Iris pigment epithelial cell (primary cell): ENCODE measurements at regions not wholly inside any gene's neighbourhood (a gene's known extent, or its start where the extent isn't known, plus 50 kb on each side); places are given as distances from the start of the nearest gene placed in this dataset.

Experiments used
- DNase-seq: peaks from one replicate; pipeline ENCODE4 v3.0.0-alpha.2; 2011; ENCODE audit warnings: low read depth

- no peak for DNase-seq
Measured at GRCh38 chr21:43274022-43274945, 105.5 kb downstream of the CRYAA start.

DNA sequence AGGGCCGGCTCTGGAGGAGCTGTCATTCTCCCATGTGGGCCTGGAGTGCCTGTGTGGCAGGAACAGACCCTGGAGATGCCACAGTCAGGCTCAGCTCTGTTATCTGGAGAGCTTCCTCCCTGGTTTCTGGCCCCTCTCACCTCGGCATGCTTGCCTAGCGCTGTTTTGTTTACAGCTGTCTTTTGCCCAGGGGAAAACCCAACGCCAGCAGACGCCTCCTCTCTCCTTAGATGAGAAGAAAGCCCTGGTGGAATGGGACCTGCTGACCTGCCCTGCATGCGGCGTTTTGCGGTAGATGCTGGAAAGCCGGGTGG, 104.9 kb downstream of the CRYAA start:
- DNase-seq = no peak

DNA sequence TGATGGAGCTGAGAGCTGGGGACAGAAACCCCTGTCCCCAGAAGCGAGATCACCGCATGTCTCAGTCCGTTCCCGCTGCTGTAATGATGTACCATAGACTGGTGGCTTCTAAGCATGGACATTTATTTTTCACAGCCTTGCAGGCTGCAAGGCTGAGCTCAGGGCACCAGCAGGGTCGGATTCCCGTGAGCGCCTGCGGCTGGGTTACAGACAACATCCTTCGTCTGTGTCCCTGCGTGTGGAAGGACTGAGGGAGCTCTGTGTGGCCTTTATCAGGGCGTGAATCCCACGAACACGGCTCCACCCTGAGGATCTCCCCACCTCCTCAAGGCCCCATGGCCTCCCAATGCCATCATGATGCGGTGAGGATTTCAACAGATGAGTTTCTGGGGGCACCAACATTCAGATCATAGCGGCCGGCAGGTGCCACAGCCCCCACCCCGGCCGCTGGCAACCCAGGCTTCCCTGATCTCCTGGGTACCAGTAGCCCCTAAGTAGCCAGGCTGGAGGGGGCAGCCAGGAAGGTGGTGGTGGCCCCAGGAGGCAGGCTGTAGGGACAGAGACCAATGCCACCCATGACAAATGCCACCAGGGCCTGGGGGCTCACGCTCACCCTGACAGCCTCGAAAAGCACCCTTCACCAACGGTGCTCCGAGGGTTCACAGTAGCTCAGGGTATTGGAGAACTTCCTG, 104.4 kb downstream of the CRYAA start:
- no peak for DNase-seq

DNA sequence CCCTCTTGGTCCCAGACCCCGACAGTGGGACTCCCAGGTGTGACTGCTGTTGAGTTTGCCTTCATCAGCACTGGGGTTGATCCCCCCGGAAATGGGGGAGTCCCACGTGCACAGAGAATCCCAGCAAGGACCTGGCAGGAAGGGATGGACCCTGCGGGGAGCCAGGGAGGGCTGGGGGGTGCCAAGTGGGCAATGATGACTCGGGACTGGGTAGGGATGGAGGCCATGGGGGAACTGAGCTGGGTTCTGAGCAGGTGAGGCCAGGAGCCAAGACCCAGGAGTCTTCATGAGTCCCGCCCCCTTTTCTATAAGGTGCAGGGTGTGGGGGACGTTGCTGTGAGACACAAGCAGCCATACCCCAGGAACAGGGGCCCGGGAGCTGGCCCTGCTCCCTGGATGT, 103.8 kb downstream of the CRYAA start:
- DNase-seq = no peak

DNA sequence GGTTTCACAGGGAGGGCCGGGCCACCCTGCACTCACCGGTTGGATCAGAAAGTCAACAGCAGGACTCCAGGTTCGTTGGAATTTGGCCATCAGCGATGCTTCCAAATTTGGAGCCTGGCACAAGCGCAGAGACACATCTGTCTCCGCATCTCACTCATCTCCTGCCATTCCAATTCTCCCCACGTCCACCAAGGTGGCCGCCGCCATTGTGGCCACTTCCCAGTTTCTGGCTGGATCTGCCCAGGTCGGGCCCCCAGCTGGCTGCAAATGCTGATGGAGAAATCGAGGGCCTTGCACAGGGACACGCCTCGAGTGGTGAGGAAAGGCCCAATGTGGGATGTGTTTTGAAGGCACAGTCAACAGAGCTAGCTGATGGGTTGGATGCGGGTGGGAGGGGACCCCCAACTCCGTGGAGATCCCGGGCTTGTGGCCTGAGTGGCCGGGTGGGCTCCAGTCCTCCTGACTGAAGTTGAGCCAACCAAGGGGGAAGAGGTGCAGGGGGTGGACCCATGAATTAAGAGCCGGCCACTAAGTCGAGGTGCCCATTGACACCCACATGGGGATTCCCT, 102.7 kb downstream of the CRYAA start:
- DNase-seq = no peak

GRCh38 chr21:43270800-43271301, 102.0 kb downstream of the CRYAA start:
- no peak for DNase-seq

DNA sequence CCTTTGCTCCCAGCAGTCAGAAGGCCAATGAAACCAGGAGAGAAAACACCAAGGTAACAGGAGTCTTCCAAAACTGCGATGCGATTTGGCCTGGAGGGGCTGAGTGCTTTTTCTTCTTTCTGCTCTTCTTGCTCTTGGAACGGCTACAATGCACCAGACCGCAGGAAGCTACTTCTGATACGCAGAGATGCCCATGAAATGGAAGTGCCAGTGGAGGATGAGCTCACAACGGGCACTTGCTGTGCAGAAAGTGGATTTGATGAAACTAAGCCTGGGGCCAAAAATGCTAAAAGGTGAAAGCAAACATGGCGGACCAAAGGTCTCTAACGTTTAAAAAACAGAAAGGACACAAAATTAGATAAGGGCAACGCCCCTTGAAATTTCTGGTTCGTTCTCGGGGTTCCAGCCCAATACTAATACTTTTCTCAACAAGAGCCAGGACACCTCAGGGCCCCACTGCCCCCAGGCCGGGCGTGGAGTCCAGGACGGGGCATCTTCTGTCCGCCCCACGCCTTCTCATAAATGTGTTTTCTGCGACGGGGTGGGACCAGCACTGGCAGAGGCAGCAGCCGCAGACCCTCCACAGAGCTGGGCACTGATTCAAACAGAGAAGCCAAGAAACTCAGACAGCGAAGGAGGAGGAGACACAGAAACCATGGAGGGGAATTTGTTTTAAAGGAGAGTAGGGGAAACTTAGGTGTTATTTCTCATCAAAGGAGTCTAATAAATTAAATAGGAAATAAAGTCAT, 101.3 kb downstream of the CRYAA start:
- DNase-seq = no peak

DNA sequence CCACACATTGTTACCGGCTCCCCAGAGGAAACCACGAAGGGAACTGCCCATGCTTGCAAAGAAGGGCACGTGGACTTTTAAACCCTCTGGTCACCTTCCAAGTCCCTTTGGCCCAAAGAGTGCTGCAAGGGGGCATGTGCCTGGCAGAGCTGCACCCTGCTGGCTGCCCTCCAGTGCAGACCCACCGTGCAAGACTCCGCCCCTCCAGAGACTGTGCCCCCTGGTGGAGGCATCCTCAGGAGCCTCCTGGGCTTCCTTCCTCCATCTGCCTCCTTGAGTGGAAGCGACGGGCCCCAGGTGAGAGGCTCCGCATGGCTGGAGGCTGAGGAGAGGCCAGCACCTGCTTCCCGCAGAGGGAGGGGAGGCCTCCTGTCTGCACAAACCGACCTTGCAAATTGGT, 100.6 kb downstream of the CRYAA start:
- no peak for DNase-seq

GRCh38 chr21:43268804-43269186, 100.0 kb downstream of the CRYAA start:
- DNase-seq = no peak

GRCh38 chr21:43268086-43268803, 99.4 kb downstream of the CRYAA start:
- DNase-seq = no peak

DNA sequence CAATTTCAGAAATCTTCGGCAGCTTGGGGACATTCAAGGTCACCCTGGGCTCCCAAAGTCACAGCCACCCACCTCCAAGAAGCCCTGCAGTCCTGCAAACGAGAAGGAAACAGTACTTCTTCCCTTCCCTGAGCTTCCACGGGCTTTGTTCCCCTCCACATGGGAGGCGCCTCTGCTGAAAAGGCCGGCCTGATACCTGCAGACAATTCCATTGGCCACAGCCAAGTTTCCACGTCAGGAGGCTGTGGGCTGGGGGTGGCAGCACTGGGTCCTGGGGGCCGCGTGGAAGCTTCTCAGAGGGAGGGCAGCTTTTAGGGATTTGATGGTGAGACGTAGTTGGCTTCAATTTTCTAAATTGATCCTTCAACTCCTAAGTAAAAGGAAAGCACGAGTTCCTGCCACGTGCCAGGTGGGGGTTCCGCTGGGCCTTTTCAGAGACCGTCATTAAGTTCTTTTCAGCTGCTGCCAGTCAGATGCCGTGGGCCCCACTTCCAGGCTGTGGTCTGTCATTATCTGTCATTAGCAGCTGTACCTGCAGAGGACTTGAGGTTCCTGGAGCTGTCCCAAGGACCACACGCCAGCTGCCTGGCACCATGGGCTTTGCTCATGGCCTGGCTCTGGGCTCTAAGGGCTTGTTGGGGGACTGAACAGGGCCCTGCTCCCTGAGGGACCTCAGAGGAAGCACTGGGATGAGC, 98.7 kb downstream of the CRYAA start:
- no peak for DNase-seq

GRCh38 chr21:43266534-43266933, 97.7 kb downstream of the CRYAA start:
- peak; percentile 52 for DNase-seq

- peak; percentile 9 for DNase-seq
Measured at GRCh38 chr21:43262427-43262826, 93.6 kb downstream of the CRYAA start.
